ENCODE measurements at regions not wholly inside any gene's neighbourhood (a gene's known extent, or its start where the extent isn't known, plus 50 kb on each side); places are given as distances from the start of the nearest gene placed in this dataset.

DNA sequence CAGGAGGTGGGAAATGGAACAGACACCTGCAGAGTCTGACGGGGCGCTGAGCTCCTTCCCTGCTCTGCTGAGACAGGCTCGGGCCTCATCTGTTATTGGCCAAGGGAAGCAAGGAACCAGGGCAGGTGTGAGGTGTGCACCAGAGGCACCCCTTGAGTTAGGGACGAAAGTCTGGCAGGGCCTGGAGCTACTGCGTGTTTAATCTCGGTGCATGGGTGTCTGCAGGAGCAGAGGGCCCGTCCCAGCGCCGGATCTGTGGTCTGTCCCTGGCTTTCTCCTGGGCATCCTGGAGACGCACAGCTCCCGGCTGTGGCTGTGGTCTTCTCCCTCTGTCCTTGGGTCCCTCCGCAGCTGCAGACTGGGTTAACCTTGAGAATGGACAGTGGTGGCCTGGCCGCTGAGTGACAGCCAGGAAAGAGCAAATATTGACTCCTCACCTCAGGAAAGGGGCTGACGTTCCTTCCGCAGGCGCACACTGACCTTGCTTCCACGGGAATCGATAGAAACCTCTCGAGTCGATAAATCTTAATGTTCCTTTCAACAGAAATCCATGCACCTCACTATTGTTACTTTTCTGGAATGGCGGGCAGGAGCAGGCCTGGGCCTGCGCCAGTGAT is 975.6 kb downstream of the BRD1 start:
- DNase-seq, result no peak

GRCh38 chr22:48850658-48851287 is 976.9 kb downstream of the BRD1 start:
- no peak for DNase-seq

DNA sequence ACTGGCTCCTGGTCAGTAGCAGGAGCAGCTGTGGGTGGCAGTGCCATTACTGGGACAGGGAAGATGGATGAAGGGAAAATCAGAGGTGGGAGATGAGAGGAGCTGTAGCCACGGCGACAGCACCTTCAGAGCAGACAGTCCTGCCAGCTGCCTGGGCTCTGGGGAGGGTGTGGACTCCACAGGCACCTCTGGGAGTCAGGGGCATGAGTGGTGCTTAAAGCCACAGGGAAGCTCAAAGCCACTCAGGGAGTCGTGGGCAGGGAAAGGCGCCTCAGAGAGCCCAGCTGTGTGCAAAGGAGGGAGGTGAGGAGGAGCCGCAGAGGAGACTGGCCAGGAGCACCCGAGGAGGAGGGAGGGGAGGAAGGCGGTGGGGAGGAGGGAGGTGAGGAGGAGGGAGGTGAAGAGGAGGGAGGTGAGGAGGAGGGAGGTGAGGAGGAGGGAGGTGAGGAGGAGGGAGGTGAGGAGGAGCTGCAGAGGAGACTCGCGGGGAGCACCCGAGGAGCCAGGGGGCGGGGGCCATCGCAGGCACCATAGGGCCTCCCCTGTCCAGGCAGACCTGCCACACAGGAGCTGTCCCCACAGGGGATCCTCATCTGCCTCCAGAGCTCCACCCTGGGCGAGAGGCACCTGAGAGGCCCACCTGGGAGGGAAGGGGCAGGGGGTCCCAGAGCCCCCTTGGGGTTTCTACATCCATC is 977.6 kb downstream of the BRD1 start:
- DNase-seq, result no peak

GRCh38 chr22:48849219-48849912 is 978.3 kb downstream of the BRD1 start:
- no peak for DNase-seq

DNA sequence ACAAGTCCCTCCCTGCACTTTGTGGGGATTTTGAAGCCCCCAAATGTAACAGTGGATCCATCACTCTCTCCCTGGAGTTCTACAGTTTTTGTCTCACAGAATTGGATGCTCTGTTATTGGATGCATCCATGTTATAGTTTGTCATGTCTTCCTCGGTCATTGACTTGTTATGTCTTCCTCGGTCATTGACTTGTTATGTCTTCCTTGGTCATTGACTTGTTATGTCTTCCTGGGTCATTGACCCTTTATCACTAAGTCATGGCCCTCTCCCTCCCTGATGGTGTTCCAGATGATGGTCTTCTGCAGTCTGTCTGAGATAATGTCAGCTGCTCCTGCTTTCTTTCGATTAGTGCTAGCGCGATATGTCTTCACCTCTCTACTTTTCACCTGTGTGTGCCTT is 981.5 kb downstream of the BRD1 start:
- no peak for DNase-seq

GRCh38 chr22:48845356-48845936 is 982.2 kb downstream of the BRD1 start:
- no peak for DNase-seq

DNA sequence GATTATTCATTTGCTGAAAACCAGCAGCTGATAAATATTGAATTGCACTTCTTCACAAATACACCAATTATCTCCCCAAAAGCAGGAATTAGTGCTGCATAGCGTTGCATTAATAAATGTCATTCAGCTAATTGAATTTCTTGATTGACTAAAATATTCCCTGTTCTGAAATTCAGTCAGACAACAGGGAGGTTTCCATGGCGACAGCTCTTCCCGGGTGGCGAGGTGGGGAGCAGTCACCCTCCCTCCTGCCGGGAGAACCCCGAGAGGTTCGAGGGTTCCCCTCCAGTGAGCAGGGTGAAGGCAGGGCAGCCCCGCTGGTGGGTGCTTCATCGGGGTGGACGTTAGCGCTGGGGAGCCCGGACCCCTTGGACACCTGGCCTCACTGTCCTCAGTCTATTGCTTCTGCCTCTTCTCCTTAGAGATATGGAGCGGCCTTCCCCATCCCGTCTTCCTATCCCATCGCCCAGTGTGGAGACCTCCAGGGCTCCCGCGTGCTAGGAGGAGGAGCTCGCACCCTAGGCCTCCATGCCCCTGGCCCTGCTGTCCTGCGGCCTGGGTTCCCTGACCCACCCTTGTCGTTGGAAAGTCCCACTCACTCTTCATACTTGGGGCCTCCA is 983.5 kb downstream of the BRD1 start:
- DNase-seq, result no peak

DNA sequence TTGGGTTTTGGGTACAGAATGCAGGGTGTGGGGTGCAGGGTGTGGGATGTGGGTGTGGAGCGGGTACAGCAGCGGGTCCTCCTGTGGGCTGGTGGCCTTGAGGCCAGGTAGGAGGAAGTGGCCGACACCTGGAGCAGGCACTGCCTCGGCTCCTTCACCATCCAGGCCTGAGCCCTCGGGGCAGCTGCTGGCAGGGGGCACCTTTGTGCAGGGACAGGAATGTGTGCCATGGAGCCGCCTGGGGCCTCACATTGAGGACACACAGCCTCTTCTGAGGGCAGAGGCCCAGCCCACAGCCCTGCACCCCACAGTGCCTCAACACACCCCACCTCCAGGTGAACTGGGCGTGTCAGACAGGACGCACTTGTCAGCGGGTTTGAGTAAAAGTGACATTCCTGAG is 984.0 kb downstream of the BRD1 start:
- no peak for DNase-seq

DNA sequence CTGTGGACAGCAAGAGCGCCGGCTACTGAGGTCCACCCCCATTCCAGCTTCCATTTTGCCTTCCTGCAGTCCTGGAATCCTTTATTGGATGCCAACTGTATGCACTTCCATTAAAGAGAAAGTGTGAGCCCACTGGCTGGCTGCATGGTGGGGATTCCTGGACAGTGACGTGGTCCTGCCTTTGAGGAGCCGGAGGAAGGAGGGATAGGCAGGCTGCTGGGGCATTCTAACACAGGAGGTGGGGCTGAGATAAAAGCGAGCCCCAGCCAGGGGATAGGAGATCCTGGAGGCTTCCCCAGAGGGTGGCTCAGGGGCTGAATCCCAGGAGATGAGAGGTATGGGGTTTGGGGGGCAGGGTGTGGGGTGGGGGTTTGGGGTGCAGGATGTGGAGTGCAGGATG is 984.7 kb downstream of the BRD1 start:
- no peak for DNase-seq

DNA sequence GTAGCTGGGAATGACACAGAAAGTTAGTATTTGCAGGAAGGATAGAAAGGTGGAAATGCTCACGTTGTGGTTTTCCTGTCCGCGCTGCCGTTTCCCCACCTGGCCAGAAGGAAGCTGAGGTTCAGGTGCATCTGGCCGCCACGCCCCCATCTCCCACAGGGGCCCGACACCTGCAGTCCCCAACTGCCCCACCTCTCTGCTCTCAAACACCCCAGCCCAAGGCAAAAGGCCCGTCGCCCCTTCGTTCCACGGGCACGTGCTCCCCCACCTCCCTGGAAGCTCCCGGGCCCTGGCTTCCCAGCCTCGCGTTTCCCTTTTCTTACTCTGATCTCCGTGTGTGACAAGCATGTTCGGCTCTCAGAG is 985.1 kb downstream of the BRD1 start:
- no peak for DNase-seq

DNA sequence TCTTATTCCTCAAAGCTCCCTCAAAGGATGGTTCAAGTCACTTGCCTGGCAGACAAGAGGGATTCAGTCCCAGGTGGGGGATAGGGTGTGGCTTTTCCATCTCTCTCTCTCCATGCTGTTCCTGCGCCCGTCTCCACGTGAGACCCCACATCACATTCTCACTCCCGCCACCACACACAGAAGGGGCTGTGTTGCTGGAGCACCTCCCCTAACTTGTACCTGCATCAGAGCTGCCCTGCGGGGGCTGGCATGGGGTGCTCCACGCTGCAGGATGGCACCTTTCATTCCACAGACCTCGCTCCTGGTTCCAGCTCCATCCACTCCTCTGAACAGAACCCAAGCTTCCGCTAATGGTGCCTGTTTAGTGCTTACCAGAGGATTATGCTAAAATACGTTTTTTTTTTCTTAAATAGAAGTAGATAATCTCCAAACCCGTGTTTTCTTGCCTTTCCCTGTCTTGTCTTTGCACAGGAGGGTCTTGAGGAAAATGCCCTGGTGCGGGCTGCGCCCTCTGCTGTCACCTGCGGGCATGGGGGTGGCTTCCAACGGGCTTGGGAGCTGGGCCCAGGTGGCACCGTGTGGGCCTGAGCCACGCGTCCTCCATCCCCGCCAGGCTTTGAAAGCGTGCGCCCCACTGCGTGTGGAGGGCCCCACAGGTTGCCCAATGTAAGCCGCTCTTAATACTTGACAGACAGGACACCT is 985.6 kb downstream of the BRD1 start:
- no peak for DNase-seq

DNA sequence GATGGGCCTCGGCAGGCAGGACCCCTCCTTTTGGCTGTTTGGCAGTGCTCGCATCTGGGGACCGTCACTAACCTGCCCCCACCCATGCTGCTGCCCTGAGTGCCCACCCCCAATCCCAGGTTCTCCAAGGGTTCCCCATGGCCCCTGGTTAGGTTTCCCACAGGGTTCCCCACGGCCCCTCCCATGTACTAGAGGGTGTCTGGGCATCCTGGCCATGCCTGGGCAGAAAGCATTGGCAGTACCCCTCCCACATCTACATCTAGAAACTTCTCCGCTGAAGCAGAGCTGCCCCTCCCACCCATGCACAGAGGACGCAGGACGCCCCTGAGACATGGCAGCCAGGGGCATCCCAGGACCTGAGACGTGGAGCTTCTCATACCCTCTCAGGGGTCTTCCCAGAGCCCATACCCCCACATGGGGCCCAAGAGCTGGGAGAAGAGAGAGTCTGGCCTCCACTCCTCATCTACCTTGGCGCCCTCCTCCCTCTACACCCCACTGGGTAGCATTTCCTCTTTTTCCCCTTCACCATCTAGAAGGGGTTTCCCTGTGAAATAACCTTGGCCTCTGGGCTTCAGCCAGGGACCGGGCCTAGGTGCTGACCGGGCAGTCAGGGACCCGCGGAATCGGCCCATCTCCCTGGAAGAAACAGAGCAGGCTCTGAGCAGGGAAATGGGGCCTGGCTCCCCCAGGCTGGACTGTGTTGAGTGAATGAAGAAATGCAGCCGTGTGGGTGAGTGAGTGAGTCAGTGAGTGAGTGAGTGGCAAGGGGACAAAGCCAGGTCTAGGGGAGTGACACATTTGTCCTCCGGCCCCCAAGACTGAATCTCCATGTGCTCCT is 987.3 kb downstream of the BRD1 start:
- DNase-seq, result no peak

GRCh38 chr22:48838846-48839730 is 988.6 kb downstream of the BRD1 start:
- DNase-seq, result no peak

DNA sequence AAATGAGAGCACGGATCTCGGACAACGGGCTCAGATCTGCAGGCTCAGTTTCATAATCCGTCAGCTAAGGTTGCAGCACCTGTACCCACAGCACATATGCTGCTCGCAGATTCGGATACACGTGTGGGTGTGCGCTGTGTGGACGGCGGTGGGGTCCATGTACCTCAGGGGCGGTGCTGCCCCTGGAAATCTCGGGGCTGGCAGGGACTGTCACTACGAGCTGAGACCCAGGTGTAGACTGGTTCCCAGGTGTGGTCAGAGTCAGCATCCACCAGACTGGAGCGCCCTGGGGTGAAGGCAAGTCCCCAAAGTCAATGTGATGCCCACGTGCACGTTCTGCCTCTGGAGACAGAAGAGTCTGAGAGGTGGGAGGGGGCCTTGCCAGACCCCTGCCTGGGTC is 989.3 kb downstream of the BRD1 start:
- no peak for DNase-seq

GRCh38 chr22:48837341-48837935 is 990.2 kb downstream of the BRD1 start:
- no peak for DNase-seq

GRCh38 chr22:48836673-48837340 is 990.9 kb downstream of the BRD1 start:
- DNase-seq, result no peak

GRCh38 chr22:48835857-48836672 is 991.6 kb downstream of the BRD1 start:
- no peak for DNase-seq

DNA sequence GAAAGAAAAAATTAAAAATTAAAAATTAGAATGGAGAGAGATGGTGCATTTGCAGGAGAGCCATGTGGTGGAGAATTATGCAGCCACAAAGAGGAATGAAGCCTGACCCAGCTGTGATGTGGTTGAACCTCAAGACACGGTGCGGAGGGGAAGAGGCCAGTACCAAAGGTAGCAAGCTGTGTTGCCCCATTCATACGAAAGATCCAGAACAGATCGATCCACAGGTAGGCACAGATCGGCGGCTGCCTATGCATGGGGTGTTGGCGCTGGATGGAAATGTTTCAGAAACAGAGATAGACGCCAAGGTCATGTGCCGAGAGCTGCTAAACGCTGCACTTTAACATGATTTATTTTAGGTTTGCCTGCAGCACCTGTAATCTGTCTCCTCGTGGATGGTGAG is 992.3 kb downstream of the BRD1 start:
- no peak for DNase-seq

All from skin of body (tissue), 1 donor.